Keratinocyte (primary cell): ENCODE measurements at regions not wholly inside any gene's neighbourhood (a gene's known extent, or its start where the extent isn't known, plus 50 kb on each side); places are given as distances from the start of the nearest gene placed in this dataset.

ENCODE experiments used
- DNase-seq: peaks from one replicate; pipeline ENCODE4 v3.0.0-alpha.2; 2011; ENCODE audit warnings: low read depth, missing footprints, low spot score
- FAIRE-seq: peaks from 2 replicates; lab custom pipeline; 2011; peaks lifted over from hg19 to GRCh38; lab: Jason Lieb, UNC
- H2AFZ ChIP-seq: 2 replicates; pipeline ENCODE4 v1.6.0; 2012; ENCODE audit warnings: low read length, control low read depth, inconsistent platforms; ENCODE audit not compliant: control insufficient read depth
- H3K27ac ChIP-seq: 2 replicates; pipeline ENCODE4 v1.5.1; 2011; ENCODE audit warnings: low read length; ENCODE audit not compliant: control insufficient read depth, insufficient read depth
- H3K27me3 ChIP-seq: 3 replicates; pipeline ENCODE4 v1.6.0; 2011; ENCODE audit warnings: low read length; ENCODE audit not compliant: control insufficient read depth, insufficient read depth; ENCODE audit errors: extremely low read depth
- H3K36me3 ChIP-seq, 2 experiments: 2 replicates in 1 of 2; 3 replicates in 1 of 2; pipeline ENCODE4 v1.5.1; 2011; ENCODE audit warnings: low read length in 2 of 2, mild to moderate bottlenecking in 1 of 2; ENCODE audit not compliant: control insufficient read depth in 2 of 2, insufficient read depth in 2 of 2; ENCODE audit errors: extremely low read depth in 1 of 2
- H3K4me1 ChIP-seq: 3 replicates; pipeline ENCODE4 v1.5.1; 2011; ENCODE audit warnings: low read length; ENCODE audit not compliant: control insufficient read depth, insufficient read depth; ENCODE audit errors: extremely low read depth
- H3K4me2 ChIP-seq: 3 replicates; pipeline ENCODE4 v1.6.0; 2011; ENCODE audit warnings: low read depth, low read length; ENCODE audit not compliant: control insufficient read depth, insufficient read depth; ENCODE audit errors: extremely low read depth
- H3K4me3 ChIP-seq, 3 experiments: fragments of 200-600 bp in 1 of 3; sonication (generic) in 1 of 3; 2 replicates in 2 of 3; 3 replicates in 1 of 3; pipeline ENCODE4 v1.5.1; 2011 to 2016; ENCODE audit warnings: low read length in 3 of 3, mild to moderate bottlenecking in 3 of 3, control low read depth in 2 of 3, inconsistent platforms in 1 of 3, low read depth in 1 of 3, mixed read lengths in 1 of 3, mixed run types in 1 of 3, moderate library complexity in 1 of 3; ENCODE audit not compliant: control insufficient read depth in 2 of 3, insufficient read depth in 2 of 3; ENCODE audit errors: extremely low read depth in 1 of 3
- H3K79me2 ChIP-seq: 2 replicates; pipeline ENCODE4 v1.6.0; 2012; ENCODE audit warnings: low read length; ENCODE audit not compliant: control insufficient read depth, insufficient read depth
- H3K9ac ChIP-seq: 3 replicates; pipeline ENCODE4 v1.6.0; 2011; ENCODE audit warnings: low read length; ENCODE audit not compliant: control insufficient read depth, insufficient read depth; ENCODE audit errors: extremely low read depth
- H3K9me1 ChIP-seq: 3 replicates; pipeline ENCODE4 v1.6.0; 2011; ENCODE audit warnings: low read length; ENCODE audit not compliant: control insufficient read depth, insufficient read depth; ENCODE audit errors: extremely low read depth
- H3K9me3 ChIP-seq: 2 replicates; pipeline ENCODE4 v1.5.1; 2012; ENCODE audit warnings: low read depth, low read length; ENCODE audit not compliant: control insufficient read depth
- H4K20me1 ChIP-seq: 3 replicates; pipeline ENCODE4 v1.6.0; 2011; ENCODE audit warnings: low read length; ENCODE audit not compliant: control insufficient read depth, insufficient read depth; ENCODE audit errors: extremely low read depth
- EZH2 ChIP-seq: IDR thresholded peaks from one replicate; pipeline ENCODE4 v1.6.1; 2012; ENCODE audit warnings: inconsistent platforms, mild to moderate bottlenecking, low read length, moderate library complexity
- dilution Hi-C: fragments of 300-500 bp; cut with MboI; formaldehyde crosslinking; loops from one replicate; pipeline ENCODE4 v1.7.0; 2020; ENCODE audit warnings: low sequenced_read_pairs; ENCODE audit not compliant: extremely low pct_ligation_motif_present
- TF ChIP-seq, protein P1 (sequence below), 3 experiments: IDR thresholded peaks in 1 of 3; conservative IDR thresholded peaks in 1 of 3; optimal IDR thresholded peaks in 1 of 3; 2 replicates in 2 of 3; 3 replicates in 1 of 3; pipeline versions ENCODE3 to v1.5.1; 2011; ENCODE audit warnings: low read length in 3 of 3, mild to moderate bottlenecking in 3 of 3, moderate library complexity in 2 of 3, control low read depth in 1 of 3, inconsistent platforms in 1 of 3; ENCODE audit not compliant: insufficient read depth in 2 of 3; ENCODE audit errors: extremely low read depth in 1 of 3

DNA sequence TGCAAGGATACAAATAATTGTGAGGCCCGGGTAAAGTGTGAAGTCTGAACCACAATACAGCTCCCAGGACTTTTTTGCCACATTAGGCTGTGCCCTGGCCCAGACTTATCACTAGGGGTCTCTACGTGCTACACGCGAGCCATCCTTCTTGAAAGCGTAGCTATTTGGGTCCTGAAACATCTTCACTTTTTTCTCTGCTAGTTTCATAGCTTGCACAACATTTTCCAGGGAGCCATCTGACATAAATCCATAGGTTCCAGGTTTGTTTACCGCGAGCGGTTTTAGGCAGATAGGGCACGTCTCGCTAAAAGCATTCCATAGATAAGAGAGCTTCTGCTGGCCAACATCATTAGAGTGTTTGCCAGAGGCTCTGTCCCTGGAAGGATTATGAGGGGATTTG, 226.5 kb downstream of the RPS24 start:
- no peak overlapping the region for H3K4me3 ChIP-seq
- H3K36me3 ChIP-seq = no peaks in the 10 kb centered on the region
- no peaks in the 10 kb centered on the region for H3K27me3 ChIP-seq
- no peaks in the 10 kb centered on the region for H3K9me1 ChIP-seq
- no peaks in the 10 kb centered on the region for H3K9me3 ChIP-seq
- FAIRE-seq (no peak), DNase-seq (no peak)
- no peaks in the 10 kb centered on the region for H4K20me1 ChIP-seq
- no peaks in the 10 kb centered on the region for H3K79me2 ChIP-seq
- TF ChIP-seq EZH2 = no peak
- TF ChIP-seq, protein P1, sequence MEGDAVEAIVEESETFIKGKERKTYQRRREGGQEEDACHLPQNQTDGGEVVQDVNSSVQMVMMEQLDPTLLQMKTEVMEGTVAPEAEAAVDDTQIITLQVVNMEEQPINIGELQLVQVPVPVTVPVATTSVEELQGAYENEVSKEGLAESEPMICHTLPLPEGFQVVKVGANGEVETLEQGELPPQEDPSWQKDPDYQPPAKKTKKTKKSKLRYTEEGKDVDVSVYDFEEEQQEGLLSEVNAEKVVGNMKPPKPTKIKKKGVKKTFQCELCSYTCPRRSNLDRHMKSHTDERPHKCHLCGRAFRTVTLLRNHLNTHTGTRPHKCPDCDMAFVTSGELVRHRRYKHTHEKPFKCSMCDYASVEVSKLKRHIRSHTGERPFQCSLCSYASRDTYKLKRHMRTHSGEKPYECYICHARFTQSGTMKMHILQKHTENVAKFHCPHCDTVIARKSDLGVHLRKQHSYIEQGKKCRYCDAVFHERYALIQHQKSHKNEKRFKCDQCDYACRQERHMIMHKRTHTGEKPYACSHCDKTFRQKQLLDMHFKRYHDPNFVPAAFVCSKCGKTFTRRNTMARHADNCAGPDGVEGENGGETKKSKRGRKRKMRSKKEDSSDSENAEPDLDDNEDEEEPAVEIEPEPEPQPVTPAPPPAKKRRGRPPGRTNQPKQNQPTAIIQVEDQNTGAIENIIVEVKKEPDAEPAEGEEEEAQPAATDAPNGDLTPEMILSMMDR (optimal IDR thresholded peaks at IDR 0.05 in 1 of 3, IDR thresholded peaks at IDR 0.05 in 1 of 3, conservative IDR thresholded peaks at IDR 0.05 in 1 of 3; ENCODE audit: extremely low read depth in 1 of 3, insufficient read depth in 2 of 3, low read length in 3 of 3) = no peak
- H3K4me2 ChIP-seq = no peak overlapping the region
- no peak overlapping the region for H3K9ac ChIP-seq
- dilution Hi-C loops = no loop called here
- peaks cover 10% of the 10 kb centered on the region for H3K4me1 ChIP-seq
- H2AFZ ChIP-seq = no peak overlapping the region
- H3K27ac ChIP-seq = no peak overlapping the region

DNA sequence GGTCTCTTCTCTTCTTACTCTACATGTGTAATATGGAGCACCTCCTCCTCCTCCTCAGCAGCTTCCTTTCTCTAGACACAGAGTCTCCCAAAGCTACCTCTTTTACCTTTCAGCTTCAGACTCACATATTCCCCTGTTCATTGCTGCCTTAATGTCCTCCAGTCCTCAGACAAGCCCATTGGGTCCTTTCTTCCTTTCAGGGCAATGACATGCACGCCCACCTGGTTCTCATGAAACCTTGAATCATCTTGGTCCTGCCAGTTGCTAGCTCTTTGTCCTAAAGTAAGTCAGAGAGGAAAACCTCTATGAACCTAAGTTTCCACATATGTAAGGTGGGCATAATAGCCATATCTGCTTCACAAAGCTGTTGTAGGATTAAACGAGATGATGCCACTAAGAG, 227.0 kb downstream of the RPS24 start:
- Histone ChIP-seq H3K36me3 (no peaks in the 10 kb centered on the region), H3K27ac (no peak overlapping the region), H4K20me1 (no peaks in the 10 kb centered on the region), H3K4me3 (no peak overlapping the region), H3K9me1 (no peaks in the 10 kb centered on the region), H3K79me2 (no peaks in the 10 kb centered on the region), H3K27me3 (no peaks in the 10 kb centered on the region), H3K9me3 (no peaks in the 10 kb centered on the region), H3K9ac (no peak overlapping the region), H2AFZ (no peak overlapping the region), H3K4me1 (peaks cover 8% of the 10 kb centered on the region), H3K4me2 (no peak overlapping the region)
- no peak for DNase-seq
- dilution Hi-C loops = no loop called here
- TF ChIP-seq, protein P1 (optimal IDR thresholded peaks at IDR 0.05 in 1 of 3, IDR thresholded peaks at IDR 0.05 in 1 of 3, conservative IDR thresholded peaks at IDR 0.05 in 1 of 3; ENCODE audit: extremely low read depth in 1 of 3, insufficient read depth in 2 of 3, low read length in 3 of 3) = no peak
- TF ChIP-seq EZH2 = no peak
- no peak for FAIRE-seq
